OCI-LY1 (cell line): ENCODE measurements at regions not wholly inside any gene's neighbourhood (a gene's known extent, or its start where the extent isn't known, plus 50 kb on each side); places are given as distances from the start of the nearest gene placed in this dataset.

ENCODE experiments used
- EZH2 ChIP-seq: fragments of 200-600 bp; sonication (generic), shearing (Covaris generic); IDR thresholded peaks from 2 replicates; pipeline ENCODE4 v1.8.0; 2017; ENCODE audit warnings: borderline replicate concordance, mixed run types, mild to moderate bottlenecking, antibody characterized with exemption, low read length, moderate library complexity, mixed read lengths
- TF ChIP-seq, protein P1 (sequence below): fragments of 200-600 bp; sonication (generic), shearing (Covaris generic); IDR thresholded peaks from 2 replicates; pipeline ENCODE4 v1.5.1; 2017; ENCODE audit warnings: mild to moderate bottlenecking, antibody characterized with exemption, low read length, moderate library complexity, mixed read lengths

GRCh38 chr5:67720162-67720772 lies 495.3 kb upstream of the PIK3R1 start:
- TF ChIP-seq, protein P1, sequence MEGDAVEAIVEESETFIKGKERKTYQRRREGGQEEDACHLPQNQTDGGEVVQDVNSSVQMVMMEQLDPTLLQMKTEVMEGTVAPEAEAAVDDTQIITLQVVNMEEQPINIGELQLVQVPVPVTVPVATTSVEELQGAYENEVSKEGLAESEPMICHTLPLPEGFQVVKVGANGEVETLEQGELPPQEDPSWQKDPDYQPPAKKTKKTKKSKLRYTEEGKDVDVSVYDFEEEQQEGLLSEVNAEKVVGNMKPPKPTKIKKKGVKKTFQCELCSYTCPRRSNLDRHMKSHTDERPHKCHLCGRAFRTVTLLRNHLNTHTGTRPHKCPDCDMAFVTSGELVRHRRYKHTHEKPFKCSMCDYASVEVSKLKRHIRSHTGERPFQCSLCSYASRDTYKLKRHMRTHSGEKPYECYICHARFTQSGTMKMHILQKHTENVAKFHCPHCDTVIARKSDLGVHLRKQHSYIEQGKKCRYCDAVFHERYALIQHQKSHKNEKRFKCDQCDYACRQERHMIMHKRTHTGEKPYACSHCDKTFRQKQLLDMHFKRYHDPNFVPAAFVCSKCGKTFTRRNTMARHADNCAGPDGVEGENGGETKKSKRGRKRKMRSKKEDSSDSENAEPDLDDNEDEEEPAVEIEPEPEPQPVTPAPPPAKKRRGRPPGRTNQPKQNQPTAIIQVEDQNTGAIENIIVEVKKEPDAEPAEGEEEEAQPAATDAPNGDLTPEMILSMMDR: no peak
- no peak for TF ChIP-seq EZH2
